ENCODE measurements at regions not wholly inside any gene's neighbourhood (a gene's known extent, or its start where the extent isn't known, plus 50 kb on each side); places are given as distances from the start of the nearest gene placed in this dataset.

GRCh38 chr2:53257287-53257686 is 510.3 kb upstream of the CHAC2 start (continued):
- TF ChIP-seq FOSB (CRISPR knock-in tag; IDR thresholded peaks at IDR 0.05) (no peak), SMC3 (IDR thresholded peaks at IDR 0.05) (no peak), EHMT2 (IDR thresholded peaks at IDR 0.05; ENCODE audit: low read depth) (no peak), TP53 (CRISPR knock-in tag; IDR thresholded peaks at IDR 0.05) (no peak), RFX5 (IDR thresholded peaks at IDR 0.05) (no peak), CBX2 (IDR thresholded peaks at IDR 0.05; ENCODE audit: borderline replicate concordance, low read depth) (no peak), RAD21 (conservative IDR thresholded peaks at IDR 0.05 in 1 of 2, IDR thresholded peaks at IDR 0.05 in 1 of 2) (no peak)
- TF ChIP-seq, protein P1, sequence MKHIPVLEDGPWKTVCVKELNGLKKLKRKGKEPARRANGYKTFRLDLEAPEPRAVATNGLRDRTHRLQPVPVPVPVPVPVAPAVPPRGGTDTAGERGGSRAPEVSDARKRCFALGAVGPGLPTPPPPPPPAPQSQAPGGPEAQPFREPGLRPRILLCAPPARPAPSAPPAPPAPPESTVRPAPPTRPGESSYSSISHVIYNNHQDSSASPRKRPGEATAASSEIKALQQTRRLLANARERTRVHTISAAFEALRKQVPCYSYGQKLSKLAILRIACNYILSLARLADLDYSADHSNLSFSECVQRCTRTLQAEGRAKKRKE (CRISPR knock-in tag; IDR thresholded peaks at IDR 0.05; ENCODE audit: low read depth): no peak
- TF ChIP-seq, protein P2, sequence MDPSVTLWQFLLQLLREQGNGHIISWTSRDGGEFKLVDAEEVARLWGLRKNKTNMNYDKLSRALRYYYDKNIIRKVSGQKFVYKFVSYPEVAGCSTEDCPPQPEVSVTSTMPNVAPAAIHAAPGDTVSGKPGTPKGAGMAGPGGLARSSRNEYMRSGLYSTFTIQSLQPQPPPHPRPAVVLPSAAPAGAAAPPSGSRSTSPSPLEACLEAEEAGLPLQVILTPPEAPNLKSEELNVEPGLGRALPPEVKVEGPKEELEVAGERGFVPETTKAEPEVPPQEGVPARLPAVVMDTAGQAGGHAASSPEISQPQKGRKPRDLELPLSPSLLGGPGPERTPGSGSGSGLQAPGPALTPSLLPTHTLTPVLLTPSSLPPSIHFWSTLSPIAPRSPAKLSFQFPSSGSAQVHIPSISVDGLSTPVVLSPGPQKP (IDR thresholded peaks at IDR 0.05; ENCODE audit: low read depth, low read length): no peak

DNA sequence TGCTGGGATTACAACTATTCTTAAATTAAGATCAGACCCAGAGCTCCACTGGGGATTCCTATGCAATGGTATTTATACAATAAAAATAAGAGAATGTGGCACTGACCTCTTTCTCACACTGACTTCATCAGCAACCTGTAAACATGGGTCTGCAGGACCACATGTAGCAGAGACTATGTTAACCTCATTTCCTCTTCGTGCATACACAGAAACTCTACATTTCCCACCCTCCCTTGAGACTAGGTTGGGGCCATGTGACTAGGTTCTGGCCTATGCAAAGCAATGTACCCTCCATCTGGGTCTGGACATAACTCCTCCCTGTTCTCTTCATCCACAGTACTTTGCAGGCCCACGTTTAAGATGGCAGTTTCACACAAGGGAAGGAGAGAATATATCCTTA is 514.4 kb upstream of the CHAC2 start:
- 7% methylated on average over 2 of the region's 2 CpGs for WGBS (ENCODE audit: missing lambda C conversion rate)
- FAIRE-seq (no peak), ATAC-seq (no peak), DNase-seq (ENCODE audit: low read depth in 1 of 2, low spot score in 1 of 2) (no peak)
- Histone ChIP-seq H3K4me3 (no peak overlapping the region), H3K4me2 (no peak overlapping the region), H3K4me1 (no peaks in the 10 kb centered on the region), H3K9me3 (no peaks in the 10 kb centered on the region), H3K27ac (no peak overlapping the region)
- TF ChIP-seq, protein P2 (IDR thresholded peaks at IDR 0.05; ENCODE audit: low read depth, low read length): no peak
- TF ChIP-seq, protein P1 (CRISPR knock-in tag; IDR thresholded peaks at IDR 0.05; ENCODE audit: low read depth): no peak
- TF ChIP-seq NFE2L2 (conservative IDR thresholded peaks at IDR 0.05; ENCODE audit: low read length) (no peak), JUN (IDR thresholded peaks at IDR 0.05) (no peak), RAD21 (conservative IDR thresholded peaks at IDR 0.05 in 1 of 2, IDR thresholded peaks at IDR 0.05 in 1 of 2) (no peak), HES2 (IDR thresholded peaks at IDR 0.05) (no peak), NR3C1 (IDR thresholded peaks at IDR 0.05) (no peak), RCOR1 (IDR thresholded peaks at IDR 0.05; ENCODE audit: low read depth, low read length) (no peak), HDAC2 (IDR thresholded peaks at IDR 0.05) (no peak), EHMT2 (IDR thresholded peaks at IDR 0.05; ENCODE audit: low read depth) (no peak), BHLHE40 (IDR thresholded peaks at IDR 0.05; ENCODE audit: low read depth, low read length) (no peak)
- TF ChIP-seq, protein P3, sequence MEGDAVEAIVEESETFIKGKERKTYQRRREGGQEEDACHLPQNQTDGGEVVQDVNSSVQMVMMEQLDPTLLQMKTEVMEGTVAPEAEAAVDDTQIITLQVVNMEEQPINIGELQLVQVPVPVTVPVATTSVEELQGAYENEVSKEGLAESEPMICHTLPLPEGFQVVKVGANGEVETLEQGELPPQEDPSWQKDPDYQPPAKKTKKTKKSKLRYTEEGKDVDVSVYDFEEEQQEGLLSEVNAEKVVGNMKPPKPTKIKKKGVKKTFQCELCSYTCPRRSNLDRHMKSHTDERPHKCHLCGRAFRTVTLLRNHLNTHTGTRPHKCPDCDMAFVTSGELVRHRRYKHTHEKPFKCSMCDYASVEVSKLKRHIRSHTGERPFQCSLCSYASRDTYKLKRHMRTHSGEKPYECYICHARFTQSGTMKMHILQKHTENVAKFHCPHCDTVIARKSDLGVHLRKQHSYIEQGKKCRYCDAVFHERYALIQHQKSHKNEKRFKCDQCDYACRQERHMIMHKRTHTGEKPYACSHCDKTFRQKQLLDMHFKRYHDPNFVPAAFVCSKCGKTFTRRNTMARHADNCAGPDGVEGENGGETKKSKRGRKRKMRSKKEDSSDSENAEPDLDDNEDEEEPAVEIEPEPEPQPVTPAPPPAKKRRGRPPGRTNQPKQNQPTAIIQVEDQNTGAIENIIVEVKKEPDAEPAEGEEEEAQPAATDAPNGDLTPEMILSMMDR (IDR thresholded peaks at IDR 0.05): no peak
- TF ChIP-seq, protein P4, sequence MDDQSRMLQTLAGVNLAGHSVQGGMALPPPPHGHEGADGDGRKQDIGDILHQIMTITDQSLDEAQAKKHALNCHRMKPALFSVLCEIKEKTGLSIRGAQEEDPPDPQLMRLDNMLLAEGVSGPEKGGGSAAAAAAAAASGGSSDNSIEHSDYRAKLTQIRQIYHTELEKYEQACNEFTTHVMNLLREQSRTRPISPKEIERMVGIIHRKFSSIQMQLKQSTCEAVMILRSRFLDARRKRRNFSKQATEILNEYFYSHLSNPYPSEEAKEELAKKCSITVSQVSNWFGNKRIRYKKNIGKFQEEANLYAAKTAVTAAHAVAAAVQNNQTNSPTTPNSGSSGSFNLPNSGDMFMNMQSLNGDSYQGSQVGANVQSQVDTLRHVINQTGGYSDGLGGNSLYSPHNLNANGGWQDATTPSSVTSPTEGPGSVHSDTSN (IDR thresholded peaks at IDR 0.05): no peak
- TF ChIP-seq, protein P5, sequence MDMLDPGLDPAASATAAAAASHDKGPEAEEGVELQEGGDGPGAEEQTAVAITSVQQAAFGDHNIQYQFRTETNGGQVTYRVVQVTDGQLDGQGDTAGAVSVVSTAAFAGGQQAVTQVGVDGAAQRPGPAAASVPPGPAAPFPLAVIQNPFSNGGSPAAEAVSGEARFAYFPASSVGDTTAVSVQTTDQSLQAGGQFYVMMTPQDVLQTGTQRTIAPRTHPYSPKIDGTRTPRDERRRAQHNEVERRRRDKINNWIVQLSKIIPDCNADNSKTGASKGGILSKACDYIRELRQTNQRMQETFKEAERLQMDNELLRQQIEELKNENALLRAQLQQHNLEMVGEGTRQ (IDR thresholded peaks at IDR 0.05): no peak
- TF ChIP-seq, protein P6, sequence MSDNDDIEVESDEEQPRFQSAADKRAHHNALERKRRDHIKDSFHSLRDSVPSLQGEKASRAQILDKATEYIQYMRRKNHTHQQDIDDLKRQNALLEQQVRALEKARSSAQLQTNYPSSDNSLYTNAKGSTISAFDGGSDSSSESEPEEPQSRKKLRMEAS (IDR thresholded peaks at IDR 0.05): no peak
- TF ChIP-seq, protein P7, sequence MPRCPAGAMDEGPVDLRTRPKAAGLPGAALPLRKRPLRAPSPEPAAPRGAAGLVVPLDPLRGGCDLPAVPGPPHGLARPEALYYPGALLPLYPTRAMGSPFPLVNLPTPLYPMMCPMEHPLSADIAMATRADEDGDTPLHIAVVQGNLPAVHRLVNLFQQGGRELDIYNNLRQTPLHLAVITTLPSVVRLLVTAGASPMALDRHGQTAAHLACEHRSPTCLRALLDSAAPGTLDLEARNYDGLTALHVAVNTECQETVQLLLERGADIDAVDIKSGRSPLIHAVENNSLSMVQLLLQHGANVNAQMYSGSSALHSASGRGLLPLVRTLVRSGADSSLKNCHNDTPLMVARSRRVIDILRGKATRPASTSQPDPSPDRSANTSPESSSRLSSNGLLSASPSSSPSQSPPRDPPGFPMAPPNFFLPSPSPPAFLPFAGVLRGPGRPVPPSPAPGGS (IDR thresholded peaks at IDR 0.05): no peak
- ChIA-PET CTCF (no interaction called here), POLR2A (no interaction called here)

Data from A549 (cell line).